ENCODE measurements at regions not wholly inside any gene's neighbourhood (a gene's known extent, or its start where the extent isn't known, plus 50 kb on each side); places are given as distances from the start of the nearest gene placed in this dataset.

GRCh38 chr3:38964646-38965045 lies 87.1 kb downstream of the SCN11A start:
- TF ChIP-seq CREB1 (CRISPR knock-in tag; IDR thresholded peaks at IDR 0.05) (no peak), CTCF (IDR thresholded peaks at IDR 0.05) (no peak), PREB (CRISPR knock-in tag; IDR thresholded peaks at IDR 0.05; ENCODE audit: borderline replicate concordance) (no peak), TEAD4 (CRISPR knock-in tag; IDR thresholded peaks at IDR 0.05) (no peak), ZNF263 (CRISPR knock-in tag; IDR thresholded peaks at IDR 0.05; ENCODE audit: low read depth) (no peak)
- TF ChIP-seq, protein P1, sequence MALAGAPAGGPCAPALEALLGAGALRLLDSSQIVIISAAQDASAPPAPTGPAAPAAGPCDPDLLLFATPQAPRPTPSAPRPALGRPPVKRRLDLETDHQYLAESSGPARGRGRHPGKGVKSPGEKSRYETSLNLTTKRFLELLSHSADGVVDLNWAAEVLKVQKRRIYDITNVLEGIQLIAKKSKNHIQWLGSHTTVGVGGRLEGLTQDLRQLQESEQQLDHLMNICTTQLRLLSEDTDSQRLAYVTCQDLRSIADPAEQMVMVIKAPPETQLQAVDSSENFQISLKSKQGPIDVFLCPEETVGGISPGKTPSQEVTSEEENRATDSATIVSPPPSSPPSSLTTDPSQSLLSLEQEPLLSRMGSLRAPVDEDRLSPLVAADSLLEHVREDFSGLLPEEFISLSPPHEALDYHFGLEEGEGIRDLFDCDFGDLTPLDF (CRISPR knock-in tag; IDR thresholded peaks at IDR 0.05) = no peak

Measured in WTC11 (cell line).